Fibroblast of mammary gland (primary cell): ENCODE measurements at regions not wholly inside any gene's neighbourhood (a gene's known extent, or its start where the extent isn't known, plus 50 kb on each side); places are given as distances from the start of the nearest gene placed in this dataset.

Experiments
- DNase-seq: peaks from one replicate; pipeline ENCODE4 v3.0.0-alpha.2; 2010; ENCODE audit warnings: low read depth
- H3K4me3 ChIP-seq: 2 replicates; pipeline ENCODE4 v1.5.1; 2011; ENCODE audit warnings: low read depth, mild to moderate bottlenecking, low read length, moderate library complexity; ENCODE audit not compliant: control insufficient read depth
- CTCF ChIP-seq: conservative IDR thresholded peaks from 2 replicates; pipeline ENCODE4 v1.5.1; 2011; ENCODE audit warnings: low read depth, low read length, inconsistent platforms; ENCODE audit not compliant: control insufficient read depth, insufficient read depth

DNA sequence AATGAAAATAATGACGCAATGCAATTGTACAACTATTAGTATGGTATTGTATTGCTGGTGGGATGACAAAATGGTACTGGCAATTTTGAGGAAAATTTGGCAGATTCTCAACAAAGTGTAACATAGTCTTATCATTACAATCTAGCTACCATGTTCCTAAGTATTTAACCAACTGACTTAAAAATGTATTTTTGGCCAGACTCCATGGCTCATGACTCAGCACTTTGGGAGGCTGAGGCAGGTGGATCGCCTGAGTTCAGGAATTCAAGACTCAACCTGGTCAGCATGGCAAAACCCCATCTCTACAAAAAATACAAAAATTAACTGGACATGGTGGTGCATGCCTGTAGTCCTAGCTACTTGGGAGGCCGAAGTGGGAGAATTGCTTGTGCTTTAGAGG is 1409.5 kb downstream of the AACS start:
- TF ChIP-seq CTCF: no peak
- no peak overlapping the region for H3K4me3 ChIP-seq
- DNase-seq: no peak

DNA sequence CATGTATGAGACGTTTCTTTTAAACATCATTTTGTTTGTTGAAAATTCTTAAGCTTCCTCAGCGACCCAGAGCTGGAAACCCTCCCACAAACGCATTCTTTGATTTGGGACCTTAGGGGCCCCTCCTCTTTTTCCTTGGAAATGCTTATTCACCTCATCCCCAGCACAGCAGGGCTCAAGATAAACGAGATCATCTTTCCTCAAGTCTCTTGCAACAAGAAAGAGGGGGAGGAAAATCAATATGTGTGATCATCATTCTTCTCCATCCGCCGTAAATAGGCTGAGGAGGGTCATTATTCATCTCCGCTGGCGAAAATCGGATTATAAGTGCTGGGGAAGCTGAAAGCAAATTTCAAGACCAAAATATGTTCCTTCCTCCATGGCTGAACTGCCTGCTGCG is 1415.2 kb downstream of the AACS start:
- DNase-seq: no peak
- H3K4me3 ChIP-seq: no peak overlapping the region
- no peak for TF ChIP-seq CTCF

- H3K4me3 ChIP-seq: no peak overlapping the region
- TF ChIP-seq CTCF: no peak
- DNase-seq: no peak
These were observed 1416.5 kb downstream of the AACS start for GRCh38 chr12:126481688-126482087.

GRCh38 chr12:126482238-126482889 is 1417.1 kb downstream of the AACS start:
- no peak for TF ChIP-seq CTCF
- no peak overlapping the region for H3K4me3 ChIP-seq
- no peak for DNase-seq

DNA sequence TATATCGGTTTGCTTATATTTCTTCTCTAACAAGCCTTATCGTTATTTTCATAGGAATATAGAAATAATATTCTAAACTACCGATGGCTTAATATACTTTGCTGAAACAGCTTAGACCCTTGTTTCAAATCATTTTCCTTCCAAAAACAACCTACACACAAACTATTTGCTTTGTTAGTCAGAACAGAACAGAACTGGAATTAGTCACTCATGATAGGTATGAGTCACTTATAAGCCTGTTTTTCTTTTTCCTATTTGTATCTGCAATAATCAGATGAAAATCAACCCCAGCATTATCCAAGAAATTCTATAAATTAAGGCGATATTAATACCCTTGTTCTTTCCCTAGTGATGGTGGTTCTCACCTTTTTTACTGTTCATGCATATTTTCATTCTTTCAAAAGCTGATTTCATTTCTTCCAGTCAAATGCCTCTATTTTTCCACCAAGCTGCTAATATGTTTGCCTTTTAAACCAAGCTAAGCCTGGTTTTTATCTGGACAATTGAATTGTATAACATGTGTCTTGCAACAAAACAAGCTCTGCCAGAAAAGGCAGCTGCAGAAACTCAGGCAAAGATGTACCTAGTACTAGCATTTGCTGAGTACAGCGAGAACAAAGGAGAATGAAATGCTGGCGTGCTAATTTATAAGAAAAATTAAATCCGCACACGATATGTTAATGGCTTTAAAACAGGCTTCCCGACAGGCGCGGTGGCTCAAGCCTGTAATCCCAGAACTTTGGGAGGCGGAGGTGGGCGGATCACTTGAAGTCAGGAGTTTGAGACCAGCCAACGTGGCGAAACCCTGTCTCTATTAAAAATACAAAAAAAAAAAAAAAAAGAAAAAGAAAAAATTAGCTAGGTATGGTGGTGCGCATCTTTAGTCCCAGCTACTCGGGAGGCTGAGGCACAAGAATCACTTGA is 1418.2 kb downstream of the AACS start:
- TF ChIP-seq CTCF: no peak
- peak overlapping the region; percentile 1 for H3K4me3 ChIP-seq
- peak; percentile 81 for DNase-seq

- TF ChIP-seq CTCF: no peak
- DNase-seq: no peak
These were observed 1422.3 kb downstream of the AACS start for GRCh38 chr12:126487431-126487980.

More at GRCh38 chr12:126487431-126487980, 1422.3 kb downstream of the AACS start:
- no peak overlapping the region for H3K4me3 ChIP-seq
